HCT116 (cell line): ENCODE measurements at regions not wholly inside any gene's neighbourhood (a gene's known extent, or its start where the extent isn't known, plus 50 kb on each side); places are given as distances from the start of the nearest gene placed in this dataset.

ENCODE experiments used
- ATAC-seq: fragments of 200-7000 bp; cut with Tn5 transposase; 2 replicates; pipeline ENCODE4 v1.9.1; 2020; ENCODE audit warnings: mild to moderate bottlenecking, moderate library complexity
- BruUV-seq: library from RNA; stranded (reverse); fragments of 400-500 nt; replicated peaks from 2 replicates; lab custom pipeline; 2021; lab: Mats Ljungman, UMichigan
- CTCF ChIA-PET: fragments of 300-600 bp; sonication (Branson Sonifier 250); formaldehyde crosslinking; loops from one replicate; lab custom pipeline; 2021; ENCODE audit warnings: antibody characterized with exemption; lab: Charles Lee
- POLR2A ChIA-PET: fragments of 300-600, 350-600 bp; sonication (Branson Sonifier 250); formaldehyde crosslinking; loops from one replicate; lab custom pipeline; 2021; ENCODE audit warnings: antibody characterized with exemption; lab: Charles Lee
- RAD21 ChIA-PET, 2 experiments: fragments of 300-600 bp; sonication (Branson Sonifier 250); formaldehyde crosslinking; loops; one replicate each; lab custom pipeline; 2023; ENCODE audit warnings: low total read pairs in 2 of 2; ENCODE audit not compliant: uncharacterized antibody in 2 of 2, unreplicated experiment in 2 of 2, low non-redundant PET in 1 of 2; lab: Charles Lee
- DNase-seq: peaks from one replicate; pipeline ENCODE4 v3.0.0-alpha.2; 2010; ENCODE audit warnings: low read depth, low spot score
- H2AFZ ChIP-seq: fragments of 200-600 bp; shearing (Covaris generic), sonication (generic); 2 replicates; pipeline ENCODE4 v1.6.1; 2017; ENCODE audit warnings: low read depth, mixed run types, mixed read lengths, antibody characterized with exemption, low read length; ENCODE audit not compliant: poor library complexity, severe bottlenecking
- H3K27ac ChIP-seq: 2 replicates; pipeline ENCODE4 v1.5.1; 2012; ENCODE audit warnings: low read depth, low read length
- H3K27me3 ChIP-seq: fragments of 200-600 bp; sonication (generic); 2 replicates; pipeline ENCODE4 v1.6.1; 2016; ENCODE audit warnings: mixed run types, low read length, mixed read lengths; ENCODE audit not compliant: insufficient read depth
- H3K36me3 ChIP-seq, 2 experiments: fragments of 200-500 bp in 1 of 2; fragments of 200-600 bp in 1 of 2; sonication (Bioruptor generic) in 1 of 2; sonication (generic) in 1 of 2; 2 replicates each; pipeline versions ENCODE4 v1.5.1 to v1.6.1; 2014 to 2016; ENCODE audit warnings: low read length in 2 of 2, inconsistent platforms in 1 of 2, mixed read lengths in 1 of 2, mixed run types in 1 of 2; ENCODE audit not compliant: insufficient read depth in 2 of 2, control insufficient read depth in 1 of 2
- H3K4me1 ChIP-seq, 2 experiments: fragments of 200-600 bp in 1 of 2; sonication (generic) in 1 of 2; 2 replicates each; pipeline versions ENCODE4 v1.5.1 to v1.6.1; 2012 to 2017; ENCODE audit warnings: low read length in 2 of 2, inconsistent platforms in 1 of 2, mild to moderate bottlenecking in 1 of 2, mixed read lengths in 1 of 2, mixed run types in 1 of 2, moderate library complexity in 1 of 2; ENCODE audit not compliant: insufficient read depth in 2 of 2, control insufficient read depth in 1 of 2
- H3K4me2 ChIP-seq: fragments of 200-600 bp; sonication (generic); 2 replicates; pipeline ENCODE4 v1.6.1; 2017; ENCODE audit warnings: mixed run types, low read length, mixed read lengths
- H3K4me3 ChIP-seq, 2 experiments: fragments of 200-600 bp in 1 of 2; sonication (generic) in 1 of 2; replicated peaks in 1 of 2; 2 replicates each; pipeline ENCODE4 v1.5.1; 2011 to 2016; ENCODE audit warnings: low read length in 2 of 2, control low read depth in 1 of 2, low read depth in 1 of 2, mild to moderate bottlenecking in 1 of 2, mixed read lengths in 1 of 2, mixed run types in 1 of 2
- H3K79me2 ChIP-seq: fragments of 200-600 bp; sonication (generic); 2 replicates; pipeline ENCODE4 v1.6.1; 2017; ENCODE audit warnings: mild to moderate bottlenecking, mixed run types, low read length, moderate library complexity, mixed read lengths; ENCODE audit not compliant: insufficient read depth
- H3K9ac ChIP-seq: fragments of 200-600 bp; sonication (generic); 2 replicates; pipeline ENCODE4 v1.6.1; 2016; ENCODE audit warnings: low read length, mixed read lengths
- H3K9me2 ChIP-seq: fragments of 200-600 bp; sonication (generic), shearing (Covaris generic); 2 replicates; pipeline ENCODE4 v1.6.1; 2017; ENCODE audit warnings: mixed run types, mild to moderate bottlenecking, moderate library complexity; ENCODE audit not compliant: insufficient read depth
- H3K9me3 ChIP-seq, 2 experiments: fragments of 200-500 bp in 1 of 2; fragments of 200-600 bp in 1 of 2; sonication (Bioruptor generic) in 1 of 2; sonication (generic) in 1 of 2; 2 replicates each; pipeline ENCODE4 v1.6.1; 2014 to 2017; ENCODE audit warnings: low read length in 2 of 2, mixed read lengths in 2 of 2, inconsistent platforms in 1 of 2, low read depth in 1 of 2, mild to moderate bottlenecking in 1 of 2, mixed run types in 1 of 2, moderate library complexity in 1 of 2; ENCODE audit not compliant: control insufficient read depth in 1 of 2, insufficient read depth in 1 of 2
- H4K20me1 ChIP-seq: fragments of 200-600 bp; sonication (generic), shearing (Covaris generic); 2 replicates; pipeline ENCODE4 v1.6.1; 2017; ENCODE audit warnings: mixed run types, mild to moderate bottlenecking, moderate library complexity; ENCODE audit not compliant: insufficient read depth
- ELF1 ChIP-seq: IDR thresholded peaks from 2 replicates; pipeline ENCODE4 v1.6.1; 2012; ENCODE audit warnings: low read depth, borderline replicate concordance
- EZH2 ChIP-seq: fragments of 200-600 bp; sonication (generic); IDR thresholded peaks from 2 replicates; pipeline ENCODE4 v1.6.1; 2017; ENCODE audit warnings: antibody characterized with exemption, mixed run types
- EZH2phosphoT487 ChIP-seq: fragments of 200-600 bp; IDR thresholded peaks from 2 replicates; pipeline ENCODE4 v1.6.1; 2018; ENCODE audit warnings: antibody characterized with exemption, borderline replicate concordance
- FOSL1 ChIP-seq: IDR thresholded peaks from 2 replicates; pipeline ENCODE4 v1.6.1; 2012; ENCODE audit warnings: low read depth
- JUND ChIP-seq: IDR thresholded peaks from 2 replicates; pipeline ENCODE4 v1.6.1; 2012
- POLR2A ChIP-seq: IDR thresholded peaks from 2 replicates; pipeline ENCODE4 v1.7.0; 2011; ENCODE audit warnings: borderline replicate concordance; ENCODE audit not compliant: insufficient read depth, insufficient read length; ENCODE audit errors: extremely low read depth
- RAD21 ChIP-seq: IDR thresholded peaks from 2 replicates; pipeline ENCODE4 v1.6.1; 2012; ENCODE audit warnings: low read depth, mild to moderate bottlenecking
- SIN3A ChIP-seq: IDR thresholded peaks from 2 replicates; pipeline ENCODE4 v1.6.1; 2012; ENCODE audit warnings: low read depth
- TCF7L2 ChIP-seq: IDR thresholded peaks from 2 replicates; pipeline ENCODE4 v1.7.0; 2011; ENCODE audit warnings: borderline replicate concordance, inconsistent platforms; ENCODE audit not compliant: insufficient read depth, insufficient read length; ENCODE audit errors: extremely low read depth
- ZFX ChIP-seq: fragments of 450-650 bp; IDR thresholded peaks from 2 replicates; pipeline ENCODE4 v1.6.1; 2017
- intact Hi-C: fragments of 100-400 bp; cut with micrococcal nuclease; formaldehyde crosslinking; loops from 2 replicates; pipeline ENCODE4 v1.10.0; 2022
- TF ChIP-seq, protein P1 (sequence below), 3 experiments: fragments of 200-600 bp in 1 of 3; sonication (generic) in 1 of 3; IDR thresholded peaks in 2 of 3; conservative IDR thresholded peaks in 1 of 3; 2 replicates each; pipeline ENCODE4 v1.5.1; 2012 to 2017; ENCODE audit warnings: low read depth in 2 of 3, low read length in 2 of 3, antibody characterized with exemption in 1 of 3, borderline replicate concordance in 1 of 3, control low read depth in 1 of 3, mild to moderate bottlenecking in 1 of 3, mixed read lengths in 1 of 3, mixed run types in 1 of 3, moderate library complexity in 1 of 3; ENCODE audit not compliant: insufficient read depth in 1 of 3
- TF ChIP-seq, protein P2 (sequence below): IDR thresholded peaks from 2 replicates; pipeline ENCODE4 v1.6.1; 2012
- TF ChIP-seq, protein P3 (sequence below): IDR thresholded peaks from 2 replicates; pipeline ENCODE4 v1.6.1; 2011; ENCODE audit warnings: mild to moderate bottlenecking, low read length, moderate library complexity; ENCODE audit not compliant: insufficient replicate concordance; ENCODE audit errors: extremely low read depth

DNA sequence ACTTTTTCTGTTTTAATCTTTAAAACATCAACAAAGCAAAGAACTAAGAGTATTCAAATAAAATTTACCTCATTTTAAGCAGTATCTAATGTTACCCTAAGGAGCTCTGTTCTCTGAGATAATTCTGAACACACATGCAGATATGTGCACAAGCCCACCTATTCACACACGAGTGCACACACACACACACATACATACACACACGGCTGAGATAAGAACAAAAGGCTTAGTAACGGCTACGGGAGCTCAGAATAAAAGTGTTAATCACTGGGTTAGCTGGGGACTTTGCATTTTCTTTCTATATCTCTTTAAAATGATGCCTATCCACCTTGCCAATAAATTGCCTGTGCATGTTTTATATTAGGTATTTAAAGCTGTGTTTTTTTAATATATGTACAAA, 1096.3 kb downstream of the GALC start:
- DNase-seq (no peak), ATAC-seq (no peak)
- CTCF ChIA-PET: no interaction called here
- BruUV-seq: no TSS peak
- Histone ChIP-seq H3K4me3 (no peak overlapping the region), H3K79me2 (no peaks in the 10 kb centered on the region), H3K9ac (no peak overlapping the region), H3K4me1 (no peaks in the 10 kb centered on the region), H3K36me3 (no peaks in the 10 kb centered on the region), H3K27me3 (no peaks in the 10 kb centered on the region), H4K20me1 (no peaks in the 10 kb centered on the region), H3K9me3 (peaks cover 13 to 26% of the 10 kb centered on the region in 2 experiments; a peak in 2 of 4 replicates), H3K4me2 (no peak overlapping the region), H2AFZ (no peak overlapping the region), H3K9me2 (no peaks in the 10 kb centered on the region), H3K27ac (no peak overlapping the region)
- intact Hi-C loops: no loop called here
- RAD21 ChIA-PET: no interaction called here
- TF ChIP-seq ELF1 (no peak), RAD21 (no peak), EZH2phosphoT487 (no peak), FOSL1 (no peak), POLR2A (no peak), ZFX (no peak), JUND (no peak), TCF7L2 (no peak), SIN3A (no peak), EZH2 (no peak)
- TF ChIP-seq, protein P1, sequence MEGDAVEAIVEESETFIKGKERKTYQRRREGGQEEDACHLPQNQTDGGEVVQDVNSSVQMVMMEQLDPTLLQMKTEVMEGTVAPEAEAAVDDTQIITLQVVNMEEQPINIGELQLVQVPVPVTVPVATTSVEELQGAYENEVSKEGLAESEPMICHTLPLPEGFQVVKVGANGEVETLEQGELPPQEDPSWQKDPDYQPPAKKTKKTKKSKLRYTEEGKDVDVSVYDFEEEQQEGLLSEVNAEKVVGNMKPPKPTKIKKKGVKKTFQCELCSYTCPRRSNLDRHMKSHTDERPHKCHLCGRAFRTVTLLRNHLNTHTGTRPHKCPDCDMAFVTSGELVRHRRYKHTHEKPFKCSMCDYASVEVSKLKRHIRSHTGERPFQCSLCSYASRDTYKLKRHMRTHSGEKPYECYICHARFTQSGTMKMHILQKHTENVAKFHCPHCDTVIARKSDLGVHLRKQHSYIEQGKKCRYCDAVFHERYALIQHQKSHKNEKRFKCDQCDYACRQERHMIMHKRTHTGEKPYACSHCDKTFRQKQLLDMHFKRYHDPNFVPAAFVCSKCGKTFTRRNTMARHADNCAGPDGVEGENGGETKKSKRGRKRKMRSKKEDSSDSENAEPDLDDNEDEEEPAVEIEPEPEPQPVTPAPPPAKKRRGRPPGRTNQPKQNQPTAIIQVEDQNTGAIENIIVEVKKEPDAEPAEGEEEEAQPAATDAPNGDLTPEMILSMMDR (IDR thresholded peaks at IDR 0.05 in 2 of 3, conservative IDR thresholded peaks at IDR 0.05 in 1 of 3; ENCODE audit: borderline replicate concordance in 1 of 3, insufficient read depth in 1 of 3, low read depth in 2 of 3, low read length in 2 of 3): no peak
- TF ChIP-seq, protein P2, sequence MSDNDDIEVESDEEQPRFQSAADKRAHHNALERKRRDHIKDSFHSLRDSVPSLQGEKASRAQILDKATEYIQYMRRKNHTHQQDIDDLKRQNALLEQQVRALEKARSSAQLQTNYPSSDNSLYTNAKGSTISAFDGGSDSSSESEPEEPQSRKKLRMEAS: no peak
- TF ChIP-seq, protein P3, sequence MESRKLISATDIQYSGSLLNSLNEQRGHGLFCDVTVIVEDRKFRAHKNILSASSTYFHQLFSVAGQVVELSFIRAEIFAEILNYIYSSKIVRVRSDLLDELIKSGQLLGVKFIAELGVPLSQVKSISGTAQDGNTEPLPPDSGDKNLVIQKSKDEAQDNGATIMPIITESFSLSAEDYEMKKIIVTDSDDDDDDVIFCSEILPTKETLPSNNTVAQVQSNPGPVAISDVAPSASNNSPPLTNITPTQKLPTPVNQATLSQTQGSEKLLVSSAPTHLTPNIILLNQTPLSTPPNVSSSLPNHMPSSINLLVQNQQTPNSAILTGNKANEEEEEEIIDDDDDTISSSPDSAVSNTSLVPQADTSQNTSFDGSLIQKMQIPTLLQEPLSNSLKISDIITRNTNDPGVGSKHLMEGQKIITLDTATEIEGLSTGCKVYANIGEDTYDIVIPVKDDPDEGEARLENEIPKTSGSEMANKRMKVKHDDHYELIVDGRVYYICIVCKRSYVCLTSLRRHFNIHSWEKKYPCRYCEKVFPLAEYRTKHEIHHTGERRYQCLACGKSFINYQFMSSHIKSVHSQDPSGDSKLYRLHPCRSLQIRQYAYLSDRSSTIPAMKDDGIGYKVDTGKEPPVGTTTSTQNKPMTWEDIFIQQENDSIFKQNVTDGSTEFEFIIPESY: no peak
- POLR2A ChIA-PET: no interaction called here
